Skin of body (tissue), 1 donor: ENCODE measurements at regions not wholly inside any gene's neighbourhood (a gene's known extent, or its start where the extent isn't known, plus 50 kb on each side); places are given as distances from the start of the nearest gene placed in this dataset.
"Not testable (repeated sequence)": the region's sequence is repeated elsewhere in the genome, so short reads cannot be mapped to it uniquely, and the experiment has no call there.

Source experiments
- DNase-seq: peaks from one replicate; lab custom pipeline; 2025; lab: John Stamatoyannopoulos, UW

DNA sequence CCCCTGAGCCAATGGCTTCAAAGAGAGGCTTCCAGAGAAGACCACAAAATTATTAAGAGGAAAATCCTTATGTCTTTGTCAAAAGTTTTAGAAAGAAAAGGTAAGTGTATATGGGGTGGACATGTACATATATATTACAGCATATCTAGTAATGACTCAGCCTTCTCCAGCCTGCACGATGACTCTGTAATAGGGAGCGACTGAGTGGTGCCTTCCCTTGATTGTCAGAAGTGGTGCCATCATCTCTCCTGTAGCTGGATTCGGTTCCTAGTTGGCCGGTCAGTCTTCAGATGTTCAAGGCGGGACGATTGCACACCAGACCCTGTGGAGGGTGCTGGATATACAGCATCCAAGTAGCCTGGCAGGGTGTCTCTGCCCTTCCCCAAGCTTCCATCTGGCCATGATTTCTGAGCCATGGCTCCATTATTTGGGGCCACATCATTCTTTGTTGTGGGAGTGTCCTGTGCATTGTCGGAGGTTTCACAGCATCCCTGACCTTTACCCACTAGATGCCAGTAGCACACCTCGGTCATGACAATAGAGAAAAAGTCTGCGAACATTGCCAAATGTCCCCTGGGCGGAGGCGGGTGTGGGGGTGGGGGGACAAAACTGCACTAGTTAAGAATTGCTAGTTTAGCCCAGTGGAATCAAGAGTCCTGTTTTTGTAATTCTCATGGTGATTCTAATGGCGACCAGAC lies 206.2 kb upstream of the KAZN start:
- DNase-seq = no peak

DNA sequence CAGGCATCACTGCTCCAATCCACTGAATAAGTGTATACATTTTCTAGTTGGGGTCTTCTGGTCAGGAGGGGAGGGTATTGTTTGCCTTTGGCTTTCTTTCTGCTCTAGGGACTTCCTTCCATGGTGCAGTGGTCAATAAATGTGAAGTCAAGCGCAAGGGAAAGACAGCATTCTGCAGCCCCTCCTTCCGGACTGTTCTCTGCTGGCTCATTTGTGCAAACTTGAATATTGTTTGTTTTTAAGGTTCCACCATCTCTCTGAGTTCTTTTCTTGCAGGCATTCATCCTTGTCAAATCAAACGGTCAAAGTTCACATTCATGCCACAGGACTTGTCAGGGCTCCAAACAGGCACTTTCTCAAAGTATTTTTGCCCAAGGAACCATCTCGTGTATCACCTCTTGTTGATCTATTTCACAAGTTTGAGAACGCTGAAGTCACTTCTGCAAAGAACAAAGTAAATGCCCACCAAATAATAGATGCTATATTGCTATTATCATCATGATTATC lies 205.6 kb upstream of the KAZN start:
- DNase-seq = no peak

DNA sequence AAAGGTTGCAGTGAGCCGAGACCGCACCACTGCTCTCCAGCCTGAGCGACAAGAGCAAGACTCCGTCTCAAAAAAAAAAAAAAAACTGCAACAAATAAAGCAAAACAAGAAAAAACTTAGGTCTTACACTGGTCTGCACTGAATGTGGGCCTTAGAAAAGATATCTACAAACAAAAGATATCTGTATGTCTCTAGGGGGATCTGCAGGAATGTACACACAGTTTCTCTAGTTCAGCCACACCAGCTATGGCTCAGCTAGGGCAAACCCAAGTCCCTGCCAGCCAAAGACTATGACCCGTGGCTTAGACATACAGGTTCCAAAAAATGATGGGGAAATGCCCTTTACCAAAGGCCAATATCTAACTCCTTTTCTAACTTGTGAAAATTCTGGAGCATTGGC lies 202.4 kb upstream of the KAZN start:
- DNase-seq = no peak

DNA sequence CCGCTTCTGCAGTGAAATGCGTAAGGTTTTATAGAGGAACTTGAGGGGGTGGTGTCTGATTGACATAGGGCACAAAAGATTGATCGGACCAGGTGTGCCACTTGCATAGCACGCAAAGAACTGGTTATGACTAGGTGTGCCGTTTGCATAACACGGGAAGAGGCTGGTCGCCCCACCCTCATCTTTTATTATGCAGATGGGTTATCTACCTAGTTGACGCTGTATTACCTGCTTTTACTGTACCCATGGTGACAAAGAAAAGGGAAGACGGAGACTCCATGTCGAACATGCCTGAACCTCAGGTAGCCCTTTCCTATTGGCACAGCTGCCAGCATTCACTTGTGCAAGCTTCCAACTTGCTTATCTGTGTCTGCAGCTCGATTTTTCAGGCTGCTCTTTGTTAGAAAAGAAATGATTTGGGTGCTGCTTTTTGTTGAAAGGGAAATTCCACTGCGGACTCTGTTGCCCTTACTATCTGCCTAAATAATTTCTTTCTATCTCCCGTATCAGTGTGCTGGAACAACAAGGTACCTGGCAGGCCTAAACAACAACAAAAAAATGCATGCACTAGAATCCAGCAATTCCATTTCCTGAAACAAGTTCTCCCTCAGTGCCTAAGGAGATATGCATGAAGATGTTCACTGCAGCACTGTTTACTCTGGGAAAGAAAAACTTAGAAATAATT lies 194.4 kb upstream of the KAZN start:
- no peak for DNase-seq

DNA sequence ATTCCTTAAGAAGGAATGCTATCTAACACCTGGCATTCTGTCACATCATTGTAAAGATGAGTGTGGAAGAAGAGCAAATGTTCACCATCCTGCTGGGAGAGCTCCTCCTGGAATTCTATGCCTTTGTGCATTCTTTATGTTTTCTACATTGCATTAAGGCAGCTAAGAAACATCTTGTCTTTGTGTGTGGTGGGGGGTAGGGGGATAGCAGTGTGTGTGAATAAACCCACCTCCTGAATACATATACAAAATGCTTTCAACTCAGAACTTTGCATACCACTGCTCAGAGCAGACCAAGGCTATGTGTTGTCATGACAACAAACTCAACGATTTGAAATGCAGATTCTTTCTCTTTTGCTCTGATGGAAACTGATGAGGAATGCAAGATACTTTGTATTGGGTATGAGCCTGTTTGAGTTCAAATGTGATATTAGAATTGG lies 193.6 kb upstream of the KAZN start:
- no peak for DNase-seq

DNA sequence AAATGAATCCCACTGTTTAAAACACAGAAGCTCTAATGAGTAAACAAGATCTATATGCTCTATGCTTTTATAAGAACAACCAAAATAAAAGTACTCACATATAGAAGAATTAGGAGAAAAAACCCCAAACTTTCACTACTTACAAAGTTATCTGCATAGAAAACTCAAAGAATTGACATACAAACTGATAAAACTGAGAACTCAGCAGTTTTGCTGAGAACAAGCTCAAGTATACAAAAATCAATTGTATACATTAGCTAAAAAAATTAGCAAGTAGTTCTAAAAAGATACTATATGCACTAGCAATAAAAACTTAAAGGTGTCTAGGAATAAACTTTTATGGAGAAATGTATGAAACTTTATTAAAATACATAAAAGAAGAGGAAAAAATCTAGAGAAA lies 186.2 kb upstream of the KAZN start:
- DNase-seq = no peak

DNA sequence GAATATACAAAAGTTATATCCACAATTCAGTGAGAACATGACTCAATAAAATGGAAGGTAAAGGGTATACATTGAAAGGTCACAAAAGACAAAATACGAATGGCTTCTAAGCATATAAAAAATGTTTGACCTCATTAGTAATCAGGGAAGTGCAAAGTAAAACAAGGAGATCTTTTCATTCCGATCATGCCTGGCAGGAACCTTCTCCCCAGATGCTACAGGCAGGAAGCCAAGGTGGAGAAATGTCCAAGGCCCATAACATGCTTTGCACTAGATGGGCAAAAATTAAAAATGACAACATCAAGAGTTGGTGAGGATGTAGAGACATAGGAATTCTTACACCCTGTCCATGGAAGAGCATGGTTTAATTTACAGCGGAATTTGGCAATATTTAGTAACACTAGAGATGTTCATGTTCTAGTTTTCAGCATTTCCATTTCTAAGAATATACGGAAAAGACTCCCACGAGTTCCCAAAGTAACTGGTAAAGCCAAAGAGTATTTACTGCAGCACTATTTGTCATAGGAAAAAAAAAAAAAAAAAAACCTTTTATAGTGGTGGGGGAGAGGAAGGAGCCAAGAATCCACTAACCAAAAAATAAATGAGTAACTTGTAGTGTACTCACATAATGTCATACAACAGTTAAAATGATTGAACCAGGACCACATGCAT lies 184.5 kb upstream of the KAZN start:
- DNase-seq = no peak

DNA sequence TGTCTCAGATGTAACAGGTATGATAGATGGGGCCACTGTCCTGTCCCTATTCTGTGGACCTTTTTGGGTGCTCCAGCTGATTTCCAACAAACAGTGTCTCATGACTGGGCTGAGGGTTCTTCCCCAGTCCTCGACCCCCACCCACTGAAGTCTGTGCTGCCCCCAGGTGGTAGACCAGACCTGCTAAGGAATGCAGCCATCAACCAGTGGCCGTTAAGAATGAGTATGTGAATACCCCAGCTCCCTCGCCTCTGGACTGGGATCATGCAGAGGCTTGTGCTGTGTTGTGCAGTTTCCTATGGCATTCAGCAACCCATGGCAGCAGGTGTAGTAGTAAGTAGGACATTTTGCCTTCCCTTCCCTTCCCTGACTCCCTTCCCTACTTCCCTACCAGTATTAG lies 183.1 kb upstream of the KAZN start:
- DNase-seq = no peak

DNA sequence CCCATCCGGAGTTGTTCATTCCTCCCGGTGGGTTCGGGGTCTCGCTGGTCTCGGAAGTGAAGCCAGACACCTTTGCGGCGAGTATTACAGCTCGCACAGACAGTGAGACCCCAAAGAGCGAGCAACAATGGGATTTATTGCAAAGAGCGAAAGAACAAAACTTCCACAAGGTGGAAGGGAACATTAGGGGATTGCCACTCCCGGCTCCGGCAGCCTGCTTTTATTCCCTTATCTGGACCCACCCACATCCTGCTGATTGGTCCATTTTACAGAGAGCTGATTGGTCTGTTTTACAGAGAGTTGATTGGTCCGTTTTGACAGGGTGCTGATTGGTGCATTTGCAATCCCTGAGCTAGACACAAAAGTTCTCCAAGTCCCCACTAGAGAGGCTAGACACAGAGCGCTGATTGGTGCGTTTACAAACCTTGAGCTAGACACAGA lies 178.7 kb upstream of the KAZN start:
- not testable (repeated sequence) for DNase-seq

DNA sequence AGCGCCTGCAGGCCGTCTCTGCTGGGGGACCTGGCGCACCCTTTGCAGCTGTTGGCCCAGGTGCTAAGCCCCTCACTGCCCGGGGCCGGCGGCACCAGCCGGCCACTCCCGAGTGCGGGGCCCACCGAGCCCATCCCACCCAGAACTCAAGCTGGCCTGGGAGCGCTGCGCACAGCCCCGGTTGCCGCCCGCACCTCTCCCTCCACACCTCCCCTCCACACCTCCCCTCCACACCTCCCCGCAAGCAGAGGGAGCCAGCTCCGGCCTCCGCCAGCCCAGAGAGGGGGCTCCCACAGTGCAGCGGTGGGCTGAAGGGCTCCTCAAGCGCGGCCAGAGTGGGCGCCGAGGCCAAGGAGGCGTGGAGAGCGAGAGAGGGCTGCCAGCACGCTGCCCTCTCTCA lies 177.8 kb upstream of the KAZN start:
- no peak for DNase-seq

DNA sequence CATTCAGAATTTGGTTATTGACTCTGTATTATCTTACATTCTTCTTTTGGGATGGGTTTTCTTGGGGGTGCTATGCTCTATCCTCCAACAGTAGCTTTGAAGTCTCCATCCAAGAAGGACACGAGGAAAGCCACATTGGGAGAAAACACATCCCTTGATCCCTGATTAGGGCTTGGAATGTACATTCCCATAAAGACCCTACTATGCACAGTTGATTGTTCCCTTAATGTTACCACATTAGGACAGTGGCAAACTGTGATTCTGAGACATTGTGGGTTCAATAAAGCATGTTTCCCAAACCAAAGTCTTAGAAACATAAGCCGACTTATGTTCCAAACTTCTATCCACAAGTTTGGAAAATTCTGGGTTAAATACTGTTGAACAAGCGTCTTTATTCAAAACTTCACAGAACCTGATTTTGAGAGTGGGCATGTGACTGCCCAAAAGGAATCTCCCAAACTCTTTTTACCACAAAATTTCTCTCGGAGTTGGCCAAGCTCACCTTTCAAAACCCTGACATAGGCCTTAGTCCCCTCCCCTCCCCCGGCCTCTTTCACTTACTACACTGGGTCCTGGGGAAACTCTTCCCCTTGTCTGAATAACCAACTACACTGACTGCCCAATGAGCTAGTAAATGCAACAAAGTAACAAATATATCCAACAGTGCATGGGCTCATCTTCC lies 177.0 kb upstream of the KAZN start:
- DNase-seq = no peak

DNA sequence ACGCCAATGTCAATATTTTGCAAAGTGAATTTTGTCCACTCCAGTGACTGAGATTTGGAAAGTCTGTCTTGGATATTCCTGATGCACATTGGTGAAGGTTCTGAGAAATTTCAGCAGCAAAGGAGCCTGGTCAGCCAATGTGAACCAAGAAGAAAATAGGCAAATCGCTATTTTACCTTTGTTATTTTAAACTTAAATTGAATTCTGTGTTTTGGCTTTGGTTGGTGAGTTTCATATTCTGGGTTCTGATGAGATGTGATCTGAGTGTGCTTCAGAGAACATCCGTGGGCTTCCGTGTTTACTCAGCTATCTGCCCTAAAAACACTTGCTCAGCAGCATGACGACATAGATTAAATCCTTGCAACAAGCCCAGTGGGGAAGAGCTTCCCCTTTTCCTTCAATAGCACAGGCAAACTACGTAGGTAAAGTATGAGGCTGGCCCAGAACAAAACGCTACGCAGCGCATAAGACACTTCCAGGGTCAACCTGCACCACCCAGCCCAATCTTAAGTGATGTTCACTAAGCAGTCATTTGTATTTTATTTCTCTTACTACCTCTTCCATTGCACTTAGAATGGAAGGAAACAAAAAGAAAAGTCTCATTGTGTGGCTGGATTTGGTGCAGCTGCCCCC lies 176.4 kb upstream of the KAZN start:
- DNase-seq = no peak

DNA sequence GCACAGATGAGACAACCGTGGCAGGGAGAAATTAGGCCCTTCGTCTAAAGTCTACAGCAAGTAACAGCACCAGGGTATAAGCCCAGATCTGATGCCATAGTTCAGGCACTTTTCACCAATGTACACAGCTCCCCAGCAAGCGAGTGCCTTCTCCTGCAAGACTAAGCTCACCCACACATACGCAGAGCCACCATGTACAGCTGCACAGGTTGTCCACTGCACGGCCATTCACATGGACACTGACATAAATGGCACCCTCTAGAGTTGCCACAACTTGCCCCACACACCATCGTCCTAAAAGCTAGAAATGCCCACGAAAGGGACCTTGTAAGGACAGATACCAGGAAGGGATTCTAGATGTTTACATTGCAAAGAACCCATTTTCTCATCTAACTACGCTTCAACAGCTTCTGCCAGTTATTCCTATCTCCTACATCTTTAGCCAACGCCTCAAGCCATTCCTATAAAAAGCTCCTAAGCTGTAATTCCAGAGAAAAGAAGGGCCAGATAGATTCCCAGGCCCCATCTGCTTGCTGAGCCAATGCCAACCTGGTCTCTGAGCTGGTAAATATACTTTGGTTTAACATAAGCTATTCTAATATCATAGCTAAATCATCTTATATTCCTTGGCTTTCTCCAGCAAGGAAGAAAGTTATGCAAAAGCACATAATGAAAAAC lies 174.0 kb upstream of the KAZN start:
- DNase-seq = no peak

DNA sequence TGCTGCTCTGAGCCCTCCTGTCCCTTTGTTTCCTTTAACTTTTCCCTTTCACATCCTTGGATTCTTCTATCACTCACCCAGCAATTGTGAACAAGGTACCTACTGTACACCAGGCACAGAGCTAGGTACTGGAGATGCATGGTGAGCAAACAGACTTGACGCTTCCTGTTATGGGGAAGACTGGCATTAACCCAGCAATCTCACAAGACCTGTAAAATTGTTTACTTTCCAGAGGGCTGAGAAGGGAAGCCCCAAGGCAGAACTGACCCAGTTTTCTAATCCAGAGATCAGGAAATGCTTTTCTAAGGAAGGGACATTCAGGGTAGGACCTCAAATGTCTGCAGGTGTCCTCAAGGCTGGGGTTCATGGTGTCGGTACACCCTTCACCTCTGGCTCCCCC lies 171.6 kb upstream of the KAZN start:
- DNase-seq = no peak

DNA sequence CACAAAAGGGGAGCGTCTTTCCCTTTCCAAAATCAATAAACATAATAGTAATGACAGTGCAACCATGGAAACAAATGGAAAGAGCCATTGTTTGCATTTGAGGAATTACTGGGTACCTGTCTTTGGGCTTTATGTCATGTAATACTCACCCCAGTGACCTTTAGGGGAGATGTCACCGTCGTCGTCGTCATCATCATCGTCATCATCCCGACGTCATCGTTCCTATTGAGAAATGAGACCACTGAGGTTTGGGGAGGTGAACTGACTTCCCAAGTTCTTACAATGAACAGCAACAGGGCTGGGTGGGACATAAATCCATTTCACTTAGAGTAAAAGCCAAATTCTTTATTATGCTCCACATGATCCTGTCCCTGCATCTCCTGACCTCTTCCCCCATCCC lies 168.9 kb upstream of the KAZN start:
- DNase-seq = no peak

DNA sequence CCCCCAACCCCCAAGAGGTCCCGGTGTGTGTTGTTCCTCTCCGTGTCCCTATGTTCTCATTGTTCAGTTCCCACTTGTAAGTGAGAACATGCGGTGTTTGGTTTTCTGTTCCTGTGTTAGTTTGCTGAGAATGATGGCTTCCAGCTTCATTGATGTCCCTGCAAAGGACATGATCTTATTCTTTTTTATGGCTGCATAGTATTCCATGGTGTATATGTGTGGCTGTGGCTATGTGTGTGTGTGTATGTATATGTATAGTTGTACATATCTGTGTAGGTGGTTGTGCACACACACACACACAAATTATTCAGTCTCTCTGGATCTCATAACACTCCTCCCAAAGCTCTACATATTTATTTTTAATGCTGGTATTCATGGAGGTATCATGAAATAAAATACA lies 165.8 kb upstream of the KAZN start:
- not testable (repeated sequence) for DNase-seq

DNA sequence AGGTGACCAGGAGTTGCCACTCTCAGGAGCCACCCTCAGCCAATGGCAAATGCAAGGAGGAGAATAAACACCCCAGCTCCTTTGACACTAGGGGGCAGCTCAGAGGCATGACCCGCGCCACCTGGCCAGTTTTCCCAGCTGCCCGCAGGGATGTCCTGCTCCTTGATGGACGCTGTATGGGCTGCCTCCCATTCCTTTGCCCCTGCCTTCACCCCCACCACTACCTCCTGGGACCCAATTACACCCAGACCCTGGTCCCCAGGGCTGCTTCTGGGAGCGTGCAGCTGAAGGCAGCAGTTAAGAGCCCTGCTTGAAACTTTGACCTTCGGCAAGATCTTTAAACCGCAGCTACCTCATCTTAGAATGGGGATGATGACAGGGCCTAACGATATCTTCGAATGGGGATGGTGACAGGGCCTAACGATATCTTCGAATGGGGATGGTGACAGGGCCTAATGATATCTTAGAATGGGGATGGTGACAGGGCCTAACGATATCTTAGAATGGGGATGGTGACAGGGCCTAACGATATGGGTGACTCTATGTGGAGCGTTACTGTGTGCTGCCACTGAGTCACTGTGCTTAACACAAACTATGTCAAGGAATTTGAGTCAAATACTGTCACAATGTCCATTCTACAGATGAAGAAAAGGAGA lies 163.0 kb upstream of the KAZN start:
- no peak for DNase-seq

DNA sequence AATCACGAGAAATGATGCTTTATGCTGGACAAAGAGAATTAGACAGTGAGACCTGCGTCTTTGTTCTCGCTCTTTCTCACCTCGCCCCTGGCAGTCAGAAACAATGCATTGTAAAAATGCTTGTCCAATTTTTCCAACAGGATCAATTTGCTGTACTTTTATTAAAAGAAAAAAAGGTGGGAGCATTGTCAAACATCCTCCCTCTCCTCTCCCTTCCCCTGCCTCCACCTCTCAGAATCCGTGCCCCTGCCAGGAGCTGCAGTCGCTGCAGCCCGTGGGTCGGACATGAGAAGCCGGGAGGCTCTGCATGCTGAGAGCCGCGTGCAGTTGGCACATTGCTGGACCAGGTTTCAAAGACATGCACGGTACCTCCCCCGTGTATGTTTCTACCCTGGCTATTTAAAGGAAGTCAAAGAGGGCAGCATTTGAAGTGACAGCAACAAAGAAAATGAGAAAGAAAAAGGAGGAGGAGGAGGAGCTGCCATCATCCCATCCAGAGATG lies 161.0 kb upstream of the KAZN start:
- no peak for DNase-seq

DNA sequence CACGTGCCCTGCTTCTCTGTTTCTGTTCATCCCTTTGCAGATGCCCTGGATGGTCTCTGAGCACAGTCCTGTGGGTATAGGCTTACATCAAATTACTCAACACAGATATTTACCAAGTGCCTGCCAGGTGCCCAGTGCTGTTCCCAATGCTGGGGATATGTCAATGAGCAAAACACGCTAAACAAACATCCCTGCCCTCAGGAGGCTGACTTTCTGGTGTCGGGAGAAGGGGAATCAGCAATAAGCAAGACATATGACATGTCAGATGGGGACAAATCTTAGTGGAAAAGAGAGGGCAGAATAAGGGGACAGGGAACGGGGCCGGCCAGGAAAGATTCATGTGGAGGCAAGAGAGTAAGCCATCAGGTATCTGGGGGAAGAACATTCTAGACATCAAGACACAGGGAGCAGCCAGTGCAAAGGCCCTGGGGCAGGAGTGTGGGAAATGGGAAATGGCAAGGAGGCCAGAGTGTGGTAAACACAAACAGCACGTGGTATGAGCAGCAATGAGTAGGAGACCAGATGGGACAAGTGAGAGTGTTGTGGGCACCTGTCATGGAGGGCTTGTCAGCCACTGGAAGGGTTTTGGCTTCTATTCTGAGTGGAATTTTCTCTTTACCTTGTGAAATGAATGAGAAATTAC lies 160.2 kb upstream of the KAZN start:
- no peak for DNase-seq

DNA sequence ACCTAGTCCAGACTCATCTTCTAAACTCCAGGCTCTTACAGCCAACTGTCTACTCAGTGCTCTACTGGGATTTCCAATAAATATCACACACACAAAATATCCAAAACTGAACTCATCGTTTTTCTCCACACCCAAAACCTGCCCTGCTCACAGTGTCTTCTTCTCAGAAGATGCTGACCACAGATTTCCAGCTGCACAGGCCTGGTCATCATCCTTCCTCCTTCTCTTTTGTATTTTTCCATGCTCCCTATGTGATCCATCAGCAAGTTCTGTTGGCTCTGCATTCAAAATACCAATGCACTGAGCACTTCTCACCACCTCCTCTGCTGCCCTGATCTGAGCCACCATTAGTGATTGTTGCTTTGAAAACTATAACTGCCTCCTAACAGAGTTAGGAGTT lies 159.5 kb upstream of the KAZN start:
- DNase-seq = no peak
